HuH-7 (cell line): ENCODE measurements at regions not wholly inside any gene's neighbourhood (a gene's known extent, or its start where the extent isn't known, plus 50 kb on each side); places are given as distances from the start of the nearest gene placed in this dataset.
"Not testable (repeated sequence)": the region's sequence is repeated elsewhere in the genome, so short reads cannot be mapped to it uniquely, and the experiment has no call there.

Source experiments
- DNase-seq: peaks from one replicate; pipeline ENCODE4 v3.0.0; 2011; ENCODE audit warnings: low spot score

DNA sequence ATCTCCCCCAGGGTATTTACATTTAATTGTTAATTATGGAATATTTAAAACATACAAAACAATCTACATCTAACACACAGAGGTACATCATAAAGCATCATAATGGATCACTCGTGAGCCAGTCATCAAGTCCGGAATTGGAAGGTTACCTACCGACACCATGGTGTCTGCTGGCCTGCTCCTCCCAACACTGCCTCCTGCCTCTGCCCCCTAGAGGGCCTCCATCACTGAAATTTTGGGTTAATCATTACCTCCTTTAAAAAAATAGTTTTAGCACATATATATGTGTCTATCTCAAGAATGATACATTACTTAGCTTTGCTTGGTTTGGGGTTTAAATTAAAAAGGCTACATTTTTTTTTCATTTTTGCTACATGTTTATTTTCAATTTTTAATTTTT is 114.6 kb upstream of the PDE10A start:
- no peak for DNase-seq

DNA sequence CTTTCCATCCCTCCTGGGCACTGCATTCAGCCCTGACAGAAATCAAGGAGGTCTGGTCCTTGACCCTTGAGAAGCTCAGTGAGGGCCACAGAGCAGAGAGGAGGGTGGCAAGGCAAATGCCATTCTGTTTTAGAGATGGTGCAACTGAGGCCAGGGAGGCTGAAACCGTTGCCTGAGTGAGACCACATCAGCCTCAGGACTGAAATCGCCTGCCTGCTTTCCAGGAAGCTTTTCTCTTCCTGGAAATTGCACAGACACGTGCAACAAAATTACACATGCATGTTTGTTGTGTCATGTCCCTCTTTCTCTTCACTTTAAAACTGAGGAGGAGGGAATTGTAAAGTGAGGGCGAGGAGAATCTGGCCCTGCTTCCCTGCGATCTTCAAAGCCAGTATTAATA is 113.7 kb upstream of the PDE10A start:
- no peak for DNase-seq

DNA sequence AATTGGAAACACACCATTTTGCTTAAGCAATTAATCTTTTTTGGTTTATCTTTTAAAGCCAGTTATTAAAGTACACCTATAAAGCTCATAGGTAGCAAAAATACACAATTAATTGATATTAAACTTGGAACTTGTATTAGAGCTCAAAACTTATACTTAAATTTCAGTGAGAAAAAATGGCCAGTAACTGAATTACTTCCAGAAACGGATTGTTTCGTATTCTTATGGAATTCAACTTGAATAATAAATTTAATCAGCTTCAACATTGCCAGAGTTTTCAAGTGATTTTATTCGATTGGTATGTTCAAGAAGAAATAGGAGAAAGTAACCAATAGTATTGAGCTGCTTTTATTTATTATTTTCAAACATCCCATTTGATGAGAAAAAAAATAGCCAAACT is 112.7 kb upstream of the PDE10A start:
- DNase-seq = no peak

DNA sequence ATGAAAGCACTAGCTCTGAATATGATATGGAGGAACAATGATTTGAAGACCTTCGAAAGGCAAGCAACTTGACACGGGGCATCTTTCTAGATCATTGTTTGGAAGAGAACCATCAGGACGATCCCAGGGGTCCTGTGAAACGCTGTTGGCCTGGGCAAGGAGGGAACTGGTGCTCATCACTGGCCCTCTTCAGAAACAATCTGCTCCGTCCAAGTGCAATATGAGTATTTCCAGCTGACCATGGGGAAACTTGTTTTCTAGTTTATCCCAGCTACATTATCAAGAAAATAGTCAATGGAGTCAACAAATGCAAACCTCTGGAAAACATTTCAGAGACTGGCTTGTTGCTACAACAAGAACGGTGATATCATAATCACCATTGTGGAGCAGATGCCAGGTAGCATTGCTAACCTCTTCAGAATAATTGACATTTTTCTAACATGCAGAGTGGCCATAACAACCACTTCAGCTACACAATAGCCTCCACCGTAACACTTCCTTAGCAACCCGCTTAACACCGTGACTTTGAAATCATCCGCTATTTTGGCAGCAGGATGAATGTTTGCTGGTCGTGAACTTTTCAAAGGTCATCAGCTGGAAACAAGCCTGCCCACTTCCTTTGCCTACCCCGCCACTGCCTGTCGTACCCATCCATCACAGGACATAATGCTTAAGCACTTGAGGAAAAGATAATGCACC is 112.0 kb upstream of the PDE10A start:
- no peak for DNase-seq

DNA sequence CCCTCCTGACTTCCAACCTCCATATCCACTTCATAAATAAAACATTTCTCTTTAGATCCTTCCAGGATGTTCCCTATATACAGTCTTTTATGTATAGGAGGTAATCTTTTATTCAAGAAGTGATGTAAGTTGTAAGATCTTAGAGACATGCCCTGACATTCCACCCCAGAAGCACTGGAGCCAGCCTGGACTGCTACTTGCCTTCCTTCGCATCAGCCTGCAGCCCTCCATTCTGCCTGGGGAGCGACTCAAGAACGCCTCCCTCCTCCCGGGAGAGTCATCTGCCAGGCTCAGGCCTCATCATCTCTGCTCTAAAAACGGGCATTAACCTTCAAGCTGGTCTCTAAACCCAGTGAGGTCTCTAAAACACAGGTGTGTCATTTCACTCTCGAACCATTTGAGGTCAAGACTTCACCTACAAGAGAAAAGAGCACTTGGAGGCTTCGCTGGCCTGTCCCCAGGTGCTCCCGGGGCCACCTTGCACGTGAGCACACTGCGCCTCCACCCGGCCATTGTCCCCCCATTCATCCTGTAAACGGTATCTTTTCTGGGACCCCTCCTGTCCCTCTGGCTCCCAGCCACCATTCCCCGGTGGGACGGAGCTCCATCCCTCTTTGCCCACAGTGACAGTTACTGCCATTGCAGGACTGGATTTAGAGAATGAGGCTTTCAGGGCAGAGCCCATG is 107.5 kb upstream of the PDE10A start:
- no peak for DNase-seq

DNA sequence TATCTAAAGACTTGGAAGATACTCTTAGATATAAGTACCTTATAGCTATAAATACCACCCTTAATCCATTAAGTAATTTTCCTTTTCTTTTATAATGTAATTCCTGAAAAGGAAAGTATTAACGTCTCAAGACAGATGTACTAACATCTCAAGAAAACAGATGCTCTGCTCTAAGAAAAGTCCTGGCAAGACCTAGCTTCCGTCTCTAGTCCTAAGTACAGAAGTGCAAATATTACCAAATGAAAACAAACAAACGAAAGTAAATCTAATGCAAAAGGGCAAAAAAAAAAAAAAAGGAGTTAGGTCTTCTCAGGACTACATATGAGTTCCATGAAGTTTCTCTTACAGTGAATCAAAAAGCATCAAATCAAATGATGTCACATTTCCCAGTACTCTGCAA is 106.8 kb upstream of the PDE10A start:
- no peak for DNase-seq

DNA sequence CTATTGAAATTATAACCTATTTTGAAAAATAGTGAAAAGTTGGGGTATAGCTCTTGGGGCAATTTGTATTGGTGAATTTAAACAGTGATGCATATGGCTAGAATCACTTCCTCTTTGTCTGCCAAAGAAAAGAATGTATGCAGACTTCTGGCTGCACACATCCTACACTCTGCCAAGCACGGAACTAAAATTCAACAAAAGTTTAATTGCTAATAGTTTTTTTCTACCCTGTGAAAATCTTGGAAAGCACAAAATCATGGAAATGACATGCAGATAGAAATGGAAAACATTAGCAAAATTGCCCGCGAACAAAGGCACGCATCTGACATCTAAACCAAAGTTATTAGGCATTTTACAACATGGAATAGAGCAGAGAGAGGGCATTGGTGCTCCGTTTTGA is 106.4 kb upstream of the PDE10A start:
- no peak for DNase-seq

DNA sequence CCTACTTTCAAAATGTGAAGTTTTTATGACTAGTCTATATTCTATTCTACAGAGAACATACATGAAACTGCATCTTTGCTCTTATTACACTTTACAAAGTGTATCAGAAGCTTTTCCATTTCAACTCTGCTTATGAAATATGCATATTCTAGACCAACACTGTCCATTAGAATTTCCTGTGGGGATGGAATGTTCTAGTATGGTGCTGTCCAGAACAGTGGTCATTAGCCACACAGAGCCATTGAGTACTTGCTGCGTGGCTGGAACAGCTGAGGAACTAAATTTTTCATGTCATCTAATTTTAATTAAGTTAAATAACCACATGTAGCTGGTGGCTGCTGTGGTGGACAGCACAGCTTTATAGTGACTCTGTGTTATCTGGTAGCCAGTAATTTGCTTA is 105.9 kb upstream of the PDE10A start:
- DNase-seq = no peak

DNA sequence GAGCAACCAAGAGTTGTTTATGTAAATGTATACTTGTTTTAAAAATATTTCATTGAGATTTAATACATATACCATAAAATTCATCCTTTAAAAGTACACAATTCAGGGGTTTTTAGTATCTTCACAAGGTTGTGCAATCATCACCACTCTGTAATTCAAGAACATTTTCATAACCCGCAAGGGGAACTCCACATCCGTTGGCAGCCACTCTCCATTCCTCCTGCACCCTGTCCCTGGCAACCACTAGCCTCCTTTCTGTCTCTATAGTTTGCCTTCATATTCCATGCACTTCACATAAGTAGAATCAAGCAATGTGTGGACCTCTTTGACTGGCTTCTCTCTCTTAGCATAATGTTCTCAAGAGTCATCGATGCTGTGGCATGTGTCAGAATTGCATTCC is 104.2 kb upstream of the PDE10A start:
- no peak for DNase-seq

DNA sequence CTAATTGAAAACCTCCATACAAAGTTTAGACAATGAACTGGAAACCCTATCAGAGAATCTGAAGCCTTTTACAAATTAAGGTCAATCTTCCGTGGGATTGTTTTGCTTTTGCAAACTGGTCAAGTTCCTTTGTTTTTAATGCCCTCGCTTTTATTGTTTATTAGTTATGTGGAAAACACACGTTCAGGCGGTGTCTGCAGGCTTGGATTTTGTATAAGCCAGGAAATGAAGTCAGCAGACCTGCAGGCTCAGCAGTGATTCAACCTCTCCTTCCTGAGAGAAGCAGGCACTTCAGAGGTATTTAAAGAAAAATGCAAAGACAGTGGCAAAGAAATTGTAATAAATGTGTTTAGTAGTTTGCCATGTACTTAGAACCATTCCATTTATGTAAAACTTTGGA is 103.4 kb upstream of the PDE10A start:
- DNase-seq = no peak

DNA sequence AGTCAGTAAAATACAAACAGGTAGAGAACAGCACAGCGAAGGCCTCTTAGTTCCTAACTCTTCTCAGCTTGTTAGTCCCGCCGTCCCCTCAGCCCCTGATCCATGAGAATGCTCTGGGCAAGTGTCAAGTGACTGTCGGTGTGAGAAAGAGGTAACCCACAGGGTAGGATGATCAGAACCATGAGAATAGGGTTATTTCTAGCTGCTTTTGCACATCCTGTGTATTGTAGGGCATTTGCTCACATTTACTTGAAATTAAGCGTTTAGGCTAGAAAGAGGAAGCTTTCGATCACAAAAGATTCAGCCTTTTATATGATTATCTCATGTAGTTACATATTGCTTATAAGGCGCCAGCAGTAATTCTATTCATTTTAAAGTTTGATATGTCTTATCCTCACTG is 103.0 kb upstream of the PDE10A start:
- DNase-seq = no peak

DNA sequence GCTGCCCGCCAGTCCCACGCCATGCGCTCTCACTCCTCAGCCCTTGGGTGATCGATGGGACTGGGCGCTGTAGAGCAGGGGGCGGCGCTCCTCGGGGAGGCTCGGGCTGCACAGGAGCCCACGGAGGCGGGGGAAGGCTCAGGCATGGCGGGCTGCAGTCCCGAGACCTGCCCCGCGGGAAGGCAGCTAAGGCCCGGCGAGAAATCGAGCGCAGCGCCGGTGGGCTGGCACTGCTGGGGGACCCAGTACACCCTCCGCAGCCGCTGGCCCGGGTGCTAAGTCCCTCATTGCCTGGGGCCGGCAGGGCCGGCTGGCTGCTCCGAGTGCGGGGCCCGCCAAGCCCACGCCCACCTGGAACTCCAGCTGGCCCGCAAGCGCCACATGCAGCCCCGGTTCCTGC is 102.2 kb upstream of the PDE10A start:
- not testable (repeated sequence) for DNase-seq

DNA sequence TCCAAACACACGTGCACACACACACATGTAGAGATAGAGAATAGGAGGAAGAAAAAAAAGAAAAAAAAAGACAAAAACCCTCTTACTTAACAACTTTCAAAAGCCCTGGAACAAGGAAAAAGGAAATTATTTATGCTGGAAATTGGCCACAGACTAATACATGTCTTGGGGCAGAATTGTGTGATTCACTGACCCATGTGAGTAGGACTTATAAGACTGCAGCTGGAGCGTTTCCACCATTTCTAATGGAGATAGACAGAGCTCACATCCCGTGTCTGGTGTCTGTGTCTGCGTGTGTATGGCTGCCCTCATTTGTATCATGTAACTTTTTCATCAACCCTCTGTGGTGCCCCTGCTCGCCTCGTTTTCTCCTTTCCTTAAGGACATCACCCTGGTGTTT is 99.8 kb upstream of the PDE10A start:
- DNase-seq = no peak

DNA sequence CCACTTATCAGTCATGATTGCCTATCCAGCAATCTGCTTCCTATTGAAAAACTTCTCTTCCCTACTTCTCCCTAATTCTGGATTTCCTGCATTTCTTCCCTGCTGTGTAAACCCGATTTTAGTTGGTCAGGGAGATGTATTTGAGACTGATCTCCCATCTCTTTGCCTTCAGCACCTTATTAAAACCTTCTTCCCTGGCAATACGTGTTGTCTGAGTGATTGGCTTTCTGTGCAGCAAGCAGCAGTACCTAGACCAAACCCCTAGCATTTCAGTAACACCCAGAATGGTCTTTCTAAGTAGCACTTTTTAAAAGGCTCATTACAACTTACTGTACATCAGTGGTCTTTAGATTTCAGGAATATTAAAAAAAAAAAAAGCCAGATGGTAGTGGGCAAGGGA is 99.1 kb upstream of the PDE10A start:
- no peak for DNase-seq

DNA sequence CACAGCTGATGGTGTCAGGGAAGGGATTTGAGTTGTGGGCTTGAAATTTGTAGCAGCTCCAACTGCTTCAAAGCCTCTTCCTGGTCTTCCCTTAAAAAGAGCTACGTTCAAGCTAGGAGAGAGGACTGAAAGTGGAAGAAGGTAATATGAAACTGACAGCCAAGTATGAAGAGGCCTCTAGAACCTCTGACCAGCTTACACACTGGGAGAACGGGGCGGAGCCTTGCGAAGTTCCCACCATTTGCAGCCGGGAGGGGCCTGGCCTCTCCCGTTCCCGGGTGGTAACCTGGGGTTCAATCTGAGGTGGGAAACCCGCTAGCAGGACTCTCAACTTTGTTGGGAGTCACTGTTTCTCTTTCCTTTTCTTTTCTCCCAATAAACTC is 97.8 kb upstream of the PDE10A start:
- no peak for DNase-seq

DNA sequence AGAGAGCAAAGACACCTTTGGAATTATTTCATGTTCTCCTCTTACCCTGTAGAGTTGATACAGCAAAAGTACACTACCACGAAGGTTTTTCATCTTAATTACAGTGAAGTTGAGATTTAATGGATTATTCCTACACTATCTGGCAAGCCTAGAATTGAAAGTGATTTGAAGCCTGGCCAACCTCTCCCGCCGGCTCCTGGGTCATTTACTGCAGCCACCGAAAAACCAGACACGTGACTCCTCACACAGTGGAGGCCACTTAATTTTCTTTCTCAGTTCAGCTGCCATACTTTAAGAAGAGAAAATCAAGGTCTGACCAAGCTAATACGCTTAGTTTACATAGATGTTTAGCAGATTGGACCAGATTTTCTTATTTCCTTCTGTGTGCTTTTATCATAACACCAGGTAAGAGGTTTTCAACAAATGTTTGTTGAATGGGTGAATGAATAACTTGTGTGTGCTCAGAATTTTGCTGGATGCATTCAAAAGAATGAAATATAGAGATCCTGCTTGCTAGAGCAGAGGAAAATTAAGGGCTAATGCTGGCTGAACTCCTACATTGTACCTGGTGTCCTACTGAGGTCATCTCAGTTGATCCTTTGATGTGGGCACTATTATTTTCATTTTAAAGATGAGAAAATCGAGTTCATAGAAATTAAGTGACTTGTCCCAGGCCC is 97.2 kb upstream of the PDE10A start:
- DNase-seq = no peak

DNA sequence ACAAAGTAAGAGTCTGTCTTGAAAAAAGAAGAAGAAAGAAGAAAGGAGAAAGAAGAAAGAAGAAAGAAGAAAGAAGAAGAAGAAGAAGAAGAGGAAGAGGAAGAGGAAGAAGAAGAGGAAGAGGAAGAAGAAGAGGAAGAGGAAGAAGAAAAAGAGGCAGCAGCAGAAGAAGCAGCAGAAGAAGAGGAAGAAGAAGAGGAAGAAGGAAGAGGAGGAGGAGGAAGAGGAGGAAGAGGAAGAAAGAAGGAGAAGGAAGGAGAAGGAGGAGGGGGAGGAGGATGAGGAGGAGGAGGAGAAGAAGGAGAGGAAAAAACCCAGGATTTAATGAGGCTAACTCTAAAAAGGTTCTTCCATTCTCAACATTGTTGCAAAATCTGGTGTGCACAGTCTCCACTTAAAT is 95.4 kb upstream of the PDE10A start:
- DNase-seq = no peak

DNA sequence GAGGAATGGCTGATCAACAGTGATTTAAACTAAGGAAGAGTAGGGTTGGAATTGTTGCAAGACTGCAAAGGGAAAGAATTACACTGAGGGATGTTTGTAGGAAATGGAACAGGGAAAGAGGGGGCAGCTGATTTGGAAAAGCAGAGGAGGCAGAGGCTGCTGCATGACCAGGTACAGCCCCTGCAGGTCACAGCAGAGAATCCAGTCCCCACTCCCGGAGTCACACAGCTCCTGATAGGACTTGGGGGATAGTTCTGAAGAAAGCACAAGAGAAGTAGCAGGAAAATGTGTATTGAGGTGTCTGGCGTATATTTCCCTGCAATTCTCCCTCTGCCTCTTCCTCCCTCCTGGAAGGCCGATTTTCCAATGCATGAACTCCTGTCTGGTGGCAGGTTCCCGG is 92.5 kb upstream of the PDE10A start:
- no peak for DNase-seq

DNA sequence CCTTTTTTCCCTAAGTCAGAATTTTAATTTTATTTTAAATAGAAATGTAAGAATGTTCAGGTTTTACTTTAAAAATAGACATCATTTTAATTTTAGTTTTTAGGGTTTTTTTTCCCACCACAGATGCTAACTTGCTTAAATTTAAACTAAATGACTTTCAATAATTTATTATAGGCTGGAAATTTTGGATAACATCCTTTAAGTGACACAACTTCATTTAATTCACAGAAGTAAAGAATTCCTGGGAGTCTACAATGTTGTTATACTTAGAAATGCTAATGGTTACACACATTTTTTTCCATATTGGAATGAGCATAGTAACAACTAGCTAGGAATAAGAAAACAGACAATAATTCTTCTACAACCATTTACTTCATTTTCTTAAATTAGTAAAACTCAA is 90.5 kb upstream of the PDE10A start:
- DNase-seq = no peak

DNA sequence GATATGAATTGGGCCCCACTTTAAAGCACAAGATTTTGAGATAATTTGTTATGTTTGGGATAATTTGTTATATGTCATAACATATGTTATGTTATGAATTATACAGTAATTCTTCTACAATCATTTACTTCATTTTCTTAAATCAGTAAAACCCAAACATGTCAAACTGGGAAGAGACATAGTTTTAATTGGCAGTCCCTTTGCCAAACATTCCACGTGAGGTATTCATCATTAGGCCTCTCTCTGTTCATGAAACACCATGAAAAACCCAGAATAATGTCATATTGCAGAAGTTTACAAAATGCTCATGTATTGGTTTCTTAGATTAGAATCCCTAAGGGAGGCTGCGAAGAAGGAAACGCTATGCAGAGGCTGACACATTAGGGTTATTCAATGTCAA is 89.4 kb upstream of the PDE10A start:
- DNase-seq = no peak

DNA sequence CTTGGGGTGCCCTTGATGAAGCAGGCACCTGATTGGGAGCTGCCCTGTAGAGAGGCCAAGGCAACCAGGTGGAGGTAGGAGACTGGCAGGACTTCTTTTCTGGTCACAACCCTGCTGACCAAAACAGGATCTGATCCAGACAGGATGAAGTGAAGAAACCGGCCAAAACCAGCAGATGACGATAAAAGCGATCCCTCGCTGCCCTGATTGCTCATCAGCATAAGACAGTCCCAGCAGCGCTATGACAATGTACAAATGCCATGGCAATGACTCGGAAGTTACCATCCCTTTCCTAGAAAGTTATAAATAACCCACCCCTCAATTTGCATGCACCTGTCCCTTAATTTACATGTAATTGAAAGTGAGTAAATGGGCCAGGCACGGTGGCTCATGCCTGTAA is 88.4 kb upstream of the PDE10A start:
- DNase-seq = no peak

DNA sequence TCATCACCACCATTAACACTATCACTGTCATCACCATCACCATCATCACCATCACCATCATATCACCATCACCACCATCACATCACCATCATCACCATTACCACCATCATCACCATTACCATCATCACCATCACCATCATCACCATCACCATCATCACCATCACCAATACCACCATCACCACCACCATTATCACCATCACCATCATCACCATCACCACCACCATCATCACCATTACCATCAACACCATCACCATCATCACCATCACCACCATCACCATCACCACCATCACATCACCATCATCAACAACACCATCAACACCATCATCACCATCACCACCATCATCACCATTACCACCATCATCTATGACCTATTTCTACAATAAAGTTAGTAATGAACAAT is 86.1 kb upstream of the PDE10A start:
- DNase-seq = no peak

DNA sequence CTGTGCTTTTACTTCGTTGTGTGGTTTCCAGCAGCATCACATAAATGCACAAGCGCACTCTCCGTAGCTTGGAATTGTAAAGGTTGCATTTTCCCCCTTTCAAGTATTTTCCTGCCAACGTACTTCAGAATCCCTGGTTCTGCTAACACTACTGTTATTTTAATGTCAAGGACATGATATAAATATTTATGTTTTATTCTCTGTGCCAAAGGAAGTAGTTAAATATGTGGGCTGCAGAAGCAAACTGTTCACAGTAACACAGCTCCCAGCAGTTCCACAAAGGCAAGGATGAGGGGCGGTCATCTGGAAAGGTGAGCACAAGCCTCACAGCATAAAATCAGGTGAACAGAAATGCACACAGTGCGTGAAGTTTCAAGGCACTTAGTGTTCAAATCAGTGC is 85.3 kb upstream of the PDE10A start:
- no peak for DNase-seq

DNA sequence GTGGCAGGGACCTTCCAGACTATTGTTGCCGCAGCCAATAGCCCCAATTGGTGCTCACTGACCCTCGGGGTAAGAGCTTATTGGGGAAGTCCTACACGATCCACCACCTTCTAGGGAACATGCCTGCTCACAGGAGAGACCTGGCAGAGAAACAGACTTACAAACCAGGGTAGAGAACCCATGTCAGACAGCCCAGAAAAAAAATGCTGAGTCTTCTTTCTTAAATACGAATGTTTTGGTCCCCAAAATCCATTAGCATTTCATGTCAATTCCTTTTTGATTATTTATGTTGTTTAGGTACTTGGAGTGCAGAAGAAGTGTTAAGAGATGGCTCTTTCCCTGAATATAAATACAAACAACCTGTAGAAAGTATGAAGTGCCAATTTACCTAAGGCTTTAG is 84.9 kb upstream of the PDE10A start:
- DNase-seq = no peak
